HepG2 (cell line): ENCODE measurements at regions not wholly inside any gene's neighbourhood (a gene's known extent, or its start where the extent isn't known, plus 50 kb on each side); places are given as distances from the start of the nearest gene placed in this dataset.
A peak's percentile ranks its signal among the peaks of the same experiment; 100 is the strongest.

Experiments used
- AHDC1 ChIP-seq: sonication (generic); formaldehyde crosslinking; IDR thresholded peaks from 2 replicates; pipeline ENCODE4 v1.5.1; 2020; ENCODE audit warnings: mild to moderate bottlenecking, missing genetic modification reagents, borderline replicate concordance
- BCLAF1 ChIP-seq: fragments of 450-650 bp; IDR thresholded peaks from 2 replicates; pipeline ENCODE4 v1.6.1; 2017; ENCODE audit warnings: mild to moderate bottlenecking
- FOXO4 ChIP-seq: sonication (generic); formaldehyde crosslinking; conservative IDR thresholded peaks from 2 replicates; pipeline ENCODE4 v1.8.1; 2023; ENCODE audit warnings: missing genetic modification reagents
- GATAD2A ChIP-seq: IDR thresholded peaks from 2 replicates; pipeline ENCODE4 v1.6.1; 2016
- GTF3A ChIP-seq: sonication (generic); formaldehyde crosslinking; conservative IDR thresholded peaks from 2 replicates; pipeline ENCODE4 v1.4.0; 2020; ENCODE audit warnings: mild to moderate bottlenecking, missing genetic modification reagents
- IRX3 ChIP-seq: sonication (generic); formaldehyde crosslinking; IDR thresholded peaks from 2 replicates; pipeline ENCODE4 v1.8.1; 2023; ENCODE audit warnings: mild to moderate bottlenecking, low read depth, missing genetic modification reagents, borderline replicate concordance
- JARID2 ChIP-seq: sonication (generic); formaldehyde crosslinking; IDR thresholded peaks from 2 replicates; pipeline ENCODE4 v1.8.1; 2023; ENCODE audit warnings: missing genetic modification reagents, inconsistent platforms; ENCODE audit not compliant: insufficient replicate concordance
- PITX1 ChIP-seq: sonication (generic); formaldehyde crosslinking; IDR thresholded peaks from 2 replicates; pipeline ENCODE4 v1.5.1; 2020; ENCODE audit warnings: mild to moderate bottlenecking, missing genetic modification reagents
- SOX13 ChIP-seq, 3 experiments: fragments of 450-650 bp in 1 of 3; sonication (generic) in 1 of 3; formaldehyde crosslinking in 1 of 3; IDR thresholded peaks in 2 of 3; conservative IDR thresholded peaks in 1 of 3; 2 replicates each; pipeline versions ENCODE4 v1.5.0 to v1.6.1; 2016 to 2020; ENCODE audit warnings: antibody characterized with exemption in 1 of 3, mild to moderate bottlenecking in 1 of 3, missing compliant biosample characterization in 1 of 3, missing genetic modification reagents in 1 of 3, moderate library complexity in 1 of 3
- TFAP4 ChIP-seq: sonication (generic); IDR thresholded peaks from 2 replicates; pipeline ENCODE4 v1.6.1; 2016; ENCODE audit warnings: low read depth, borderline replicate concordance
- THRA ChIP-seq: sonication (generic); formaldehyde crosslinking; IDR thresholded peaks from 2 replicates; pipeline ENCODE4 v1.4.0; 2020; ENCODE audit warnings: missing genetic modification reagents, borderline replicate concordance
- ZBTB46 ChIP-seq: sonication (generic); formaldehyde crosslinking; IDR thresholded peaks from 2 replicates; pipeline ENCODE4 v1.4.0; 2020; ENCODE audit warnings: mild to moderate bottlenecking, missing genetic modification reagents, borderline replicate concordance
- ZFP36L1 ChIP-seq: sonication (generic); formaldehyde crosslinking; IDR thresholded peaks from 2 replicates; pipeline ENCODE4 v1.8.0; 2022; ENCODE audit warnings: mild to moderate bottlenecking, missing genetic modification reagents, moderate library complexity
- ZNF274 ChIP-seq: sonication (generic); formaldehyde crosslinking; IDR thresholded peaks from 2 replicates; pipeline ENCODE4 v1.5.1; 2020; ENCODE audit warnings: mild to moderate bottlenecking, missing genetic modification reagents

- TF ChIP-seq FOXO4 (CRISPR knock-in tag) (no peak), BCLAF1 (no peak), GTF3A (CRISPR knock-in tag) (no peak), THRA (CRISPR knock-in tag) (no peak), SOX13 (IDR thresholded peaks at IDR 0.05) (0 out of 2 replicates have a peak, but pooled peaks have one; percentile 21), SOX13 (CRISPR knock-in tag; conservative IDR thresholded peaks at IDR 0.05 in 1 of 2, IDR thresholded peaks at IDR 0.05 in 1 of 2) (peak in 1 of 2 experiments; percentile 54; a peak in 2 of 4 replicates), PITX1 (peak; percentile 29; the same call in 1 of the 2 replicates), ZNF274 (CRISPR knock-in tag) (no peak), JARID2 (CRISPR knock-in tag) (no peak), GATAD2A (CRISPR knock-in tag) (peak; percentile 56), ZFP36L1 (CRISPR knock-in tag) (no peak), AHDC1 (CRISPR knock-in tag) (peak; percentile 70; the same call in 1 of the 2 replicates), ZBTB46 (CRISPR knock-in tag) (no peak), IRX3 (CRISPR knock-in tag) (no peak), TFAP4 (peak; percentile 99)
Measured at GRCh38 chr9:81844131-81844567, 84.1 kb upstream of the SPATA31D4 start (continued).
